Superior temporal gyrus (tissue), 1 donor: ENCODE measurements at regions not wholly inside any gene's neighbourhood (a gene's known extent, or its start where the extent isn't known, plus 50 kb on each side); places are given as distances from the start of the nearest gene placed in this dataset.
"Not testable (repeated sequence)": the region's sequence is repeated elsewhere in the genome, so short reads cannot be mapped to it uniquely, and the experiment has no call there.

ENCODE experiments used
- DNase-seq: peaks from one replicate; pipeline ENCODE4 v3.0.0-alpha.2; 2016; ENCODE audit errors: extremely low spot score

- no peak for DNase-seq
These were observed 491.8 kb downstream of the CD109 start for GRCh38 chr6:74187811-74188210.

- no peak for DNase-seq
These were observed 487.0 kb downstream of the CD109 start for GRCh38 chr6:74182992-74183391.

DNA sequence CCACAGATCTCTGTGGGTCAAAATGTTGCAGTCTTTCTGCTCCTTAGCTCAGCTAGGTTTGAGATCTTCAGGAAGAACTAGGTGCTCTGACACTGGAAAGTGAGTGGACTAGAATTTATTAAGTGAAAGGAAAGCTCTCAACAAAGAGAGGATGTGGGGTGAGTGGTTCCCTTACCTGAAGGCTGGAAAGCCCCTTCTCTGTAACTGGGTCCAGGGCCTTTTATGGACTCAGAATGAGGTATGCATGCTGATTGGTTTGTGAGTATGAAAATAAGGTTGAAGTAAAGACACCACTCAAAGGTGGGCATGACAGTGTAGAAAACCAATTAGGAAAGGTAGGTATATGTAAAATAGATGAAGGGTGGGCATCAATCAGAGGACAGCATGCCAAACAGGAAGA, 485.5 kb downstream of the CD109 start:
- no peak for DNase-seq

DNA sequence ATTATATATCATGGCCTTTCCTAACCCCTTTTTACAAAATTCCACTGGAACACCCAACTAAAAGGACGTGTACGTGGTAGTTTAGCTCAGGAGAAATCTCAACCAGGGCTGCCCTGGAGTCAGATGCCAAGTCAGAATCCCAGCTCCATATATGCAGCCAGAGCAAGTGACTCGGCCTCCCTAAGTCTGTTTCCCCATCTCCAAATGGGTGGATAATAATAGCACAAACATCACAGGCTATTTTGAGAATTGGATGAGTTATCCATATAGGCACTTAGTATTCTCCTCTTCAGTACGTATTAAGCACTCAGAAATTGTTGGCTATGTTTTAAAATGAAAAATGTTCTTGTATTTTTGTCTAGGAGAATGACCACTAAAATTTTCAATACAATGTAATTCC, 481.5 kb downstream of the CD109 start:
- no peak for DNase-seq

- not testable (repeated sequence) for DNase-seq
These were observed 474.5 kb downstream of the CD109 start for GRCh38 chr6:74170550-74170949.

- no peak for DNase-seq
These were observed 474.1 kb downstream of the CD109 start for GRCh38 chr6:74170118-74170517.

GRCh38 chr6:74167976-74168375, 472.0 kb downstream of the CD109 start:
- no peak for DNase-seq

GRCh38 chr6:74167511-74167910, 471.5 kb downstream of the CD109 start:
- DNase-seq: no peak

DNA sequence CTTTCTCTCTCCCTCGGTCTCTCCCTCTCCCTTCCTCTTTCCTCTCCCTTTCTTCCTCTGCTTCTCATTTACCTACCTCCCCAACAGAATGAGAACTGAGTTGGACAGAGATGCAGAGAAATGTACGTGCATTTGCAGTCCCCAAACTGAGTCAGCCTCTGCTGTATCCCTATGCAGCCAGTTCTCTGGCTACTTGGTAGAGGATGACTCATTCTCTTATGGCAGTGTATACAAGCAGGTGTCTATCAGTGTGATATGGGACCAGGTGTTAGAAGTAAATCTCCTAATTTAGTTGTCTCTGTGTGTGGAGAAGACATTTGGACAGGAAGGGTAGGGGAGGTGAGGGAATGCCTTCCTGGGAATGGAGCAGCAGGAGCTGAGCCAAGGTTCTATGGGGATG, 470.8 kb downstream of the CD109 start:
- DNase-seq: no peak

GRCh38 chr6:74161380-74161779, 465.4 kb downstream of the CD109 start:
- DNase-seq: no peak

DNA sequence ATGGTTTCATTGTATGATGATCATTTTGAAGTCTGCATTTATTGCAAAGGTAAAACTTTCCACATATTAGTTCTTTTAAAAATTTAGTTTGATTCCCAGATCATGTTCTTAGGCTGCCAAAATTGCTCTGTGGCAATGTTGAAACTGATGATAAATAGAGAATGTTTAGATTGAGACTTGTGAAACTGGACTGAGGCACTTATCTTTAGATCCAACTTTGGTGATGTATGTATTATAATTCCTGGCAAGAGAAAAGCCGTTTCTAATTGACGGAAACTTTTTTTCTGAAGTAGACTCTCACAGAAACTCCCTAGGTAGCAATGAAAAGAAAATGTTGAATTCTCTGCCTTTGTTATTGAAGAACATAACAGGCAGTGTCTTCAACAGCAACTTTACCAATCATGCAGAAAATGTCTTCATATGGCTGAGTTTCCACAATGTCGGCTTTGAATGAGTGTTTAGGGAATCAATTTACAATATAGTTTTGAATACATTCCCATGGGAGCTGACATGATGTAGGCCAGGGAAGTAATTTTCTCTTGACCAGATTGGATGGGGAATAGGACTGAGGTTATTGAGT, 456.2 kb downstream of the CD109 start:
- no peak for DNase-seq

DNA sequence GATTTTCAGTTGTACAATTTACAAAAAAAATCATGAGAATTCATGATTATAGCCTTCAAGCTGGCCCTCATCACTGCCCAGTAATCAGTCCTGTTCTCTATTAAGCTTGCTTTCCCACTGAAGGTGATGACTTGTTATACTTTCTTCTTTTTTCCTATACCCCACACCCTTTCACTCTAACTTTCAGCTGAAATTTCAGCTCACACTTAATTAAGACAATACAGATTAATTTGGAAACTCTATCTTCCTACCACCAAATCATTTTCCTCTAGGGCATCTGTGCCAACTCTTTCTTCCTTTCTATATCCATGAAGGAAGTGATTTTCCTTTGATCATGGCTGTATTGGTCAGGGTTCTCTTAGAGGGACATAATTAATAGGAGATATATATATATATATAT, 449.9 kb downstream of the CD109 start:
- DNase-seq: no peak

GRCh38 chr6:74137911-74138310, 441.9 kb downstream of the CD109 start:
- no peak for DNase-seq

DNA sequence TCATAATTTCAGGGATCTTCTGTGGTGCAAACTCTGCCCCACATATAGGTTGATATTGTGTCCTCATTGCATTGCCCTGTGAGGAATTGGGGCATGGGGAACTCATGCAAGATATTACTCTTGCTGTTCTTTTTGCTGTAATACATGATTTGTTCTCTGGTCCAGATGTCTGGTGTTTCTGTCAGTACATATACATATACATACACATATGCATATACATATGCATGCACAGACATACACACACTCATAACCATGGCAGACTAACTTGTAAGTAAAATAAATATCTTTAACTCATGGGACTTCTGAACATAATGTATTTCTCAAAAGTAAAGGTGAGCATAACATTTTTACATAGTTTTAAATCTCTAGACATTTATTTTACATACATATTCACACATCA, 438.3 kb downstream of the CD109 start:
- DNase-seq: no peak

- no peak for DNase-seq
These were observed 437.1 kb downstream of the CD109 start for GRCh38 chr6:74133073-74133472.

- DNase-seq: no peak
These were observed 434.6 kb downstream of the CD109 start for GRCh38 chr6:74130641-74131040.

DNA sequence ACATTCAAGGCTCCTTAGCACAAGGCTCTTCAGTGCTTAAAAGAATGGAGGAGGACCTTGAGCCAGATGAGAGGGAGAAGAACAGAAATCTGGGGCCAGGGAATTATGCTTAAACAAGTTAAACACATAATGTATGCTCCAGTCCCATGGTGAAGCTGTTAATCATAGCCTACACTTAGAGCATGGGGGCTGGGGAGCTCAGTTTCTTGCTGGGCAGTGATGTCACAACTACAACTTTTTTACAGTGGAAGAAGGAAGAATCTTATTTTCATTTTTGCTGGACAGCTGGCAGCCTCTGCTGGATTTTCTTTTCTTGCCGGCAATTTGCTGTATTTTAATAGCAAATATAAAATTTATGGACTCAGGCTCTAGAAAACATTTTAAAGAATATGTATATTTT, 432.5 kb downstream of the CD109 start:
- DNase-seq: no peak

DNA sequence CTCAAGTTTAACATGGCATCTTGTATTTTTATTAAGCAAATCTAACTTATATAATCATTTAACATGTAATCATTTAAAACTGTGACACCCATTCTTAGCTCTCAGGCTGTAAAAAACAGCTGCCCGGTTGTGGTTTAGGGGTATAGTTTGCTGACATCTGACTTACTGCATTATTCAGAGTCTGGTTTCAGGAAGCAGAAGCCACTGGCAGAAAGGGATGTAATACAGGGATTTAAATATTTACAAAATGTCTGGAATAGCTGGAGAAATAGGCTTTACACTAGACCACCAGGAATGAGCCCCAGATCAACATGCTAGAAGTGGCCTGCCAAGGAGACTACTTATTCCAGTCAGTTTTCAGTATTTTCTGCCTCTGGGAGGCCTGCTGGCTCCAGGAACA, 421.1 kb downstream of the CD109 start:
- no peak for DNase-seq

- DNase-seq: no peak
These were observed 419.7 kb downstream of the CD109 start for GRCh38 chr6:74115674-74116073.

DNA sequence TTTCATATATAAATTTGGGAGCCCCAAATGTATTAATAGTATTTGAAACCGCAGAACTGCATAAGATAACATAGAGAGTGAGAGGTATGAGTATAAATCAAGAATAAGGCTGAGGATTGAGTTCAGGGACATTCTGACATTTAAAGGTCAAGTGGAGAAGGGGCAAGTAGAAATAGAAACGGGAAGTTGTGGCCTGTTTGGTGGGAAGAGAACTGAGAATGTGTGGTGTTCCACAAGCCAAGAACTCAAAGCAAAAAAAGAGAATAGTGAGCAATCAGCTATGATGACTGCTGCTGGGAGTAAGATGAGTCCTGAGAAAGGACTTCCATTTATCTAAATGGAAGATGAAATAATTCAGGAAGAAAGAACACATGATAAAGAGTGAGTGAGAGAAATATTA, 418.4 kb downstream of the CD109 start:
- no peak for DNase-seq

DNA sequence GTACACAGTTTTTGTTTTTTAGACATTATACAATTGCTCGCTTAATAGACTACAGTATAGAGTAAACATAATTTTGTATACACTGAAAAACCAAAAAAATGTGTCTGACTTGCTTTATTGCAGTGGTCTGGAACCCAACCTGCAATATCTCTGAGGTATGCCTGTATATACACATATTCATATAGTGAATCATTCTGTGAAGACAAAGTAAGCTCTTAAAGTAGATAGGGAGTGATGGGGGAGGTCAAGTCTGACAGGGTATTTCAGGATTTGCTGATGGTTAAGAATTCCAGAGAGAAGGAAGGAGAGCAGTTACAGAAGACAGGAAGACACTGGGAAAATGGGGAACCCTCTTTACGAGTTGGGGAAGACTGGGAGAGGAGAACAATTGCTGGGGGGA, 417.9 kb downstream of the CD109 start:
- no peak for DNase-seq

DNA sequence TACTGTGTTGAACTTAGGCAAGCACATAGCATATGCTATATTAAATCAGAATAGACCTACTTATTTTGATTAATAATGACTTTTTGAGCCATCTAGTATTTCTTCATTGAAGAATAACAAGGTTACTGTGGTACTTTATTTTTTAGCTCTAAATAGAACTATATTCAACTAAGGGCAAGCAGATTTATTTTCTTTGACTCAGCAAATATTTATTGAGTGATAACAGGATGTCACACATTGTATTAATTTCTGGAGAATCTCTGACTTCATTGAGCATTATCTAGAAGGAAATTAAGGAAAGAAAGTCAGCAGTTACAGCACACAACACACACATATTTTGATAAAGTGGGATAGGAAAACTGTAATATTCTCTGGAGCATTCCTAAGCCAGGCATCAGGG, 407.4 kb downstream of the CD109 start:
- no peak for DNase-seq

GRCh38 chr6:74100719-74101287, 404.8 kb downstream of the CD109 start:
- no peak for DNase-seq

DNA sequence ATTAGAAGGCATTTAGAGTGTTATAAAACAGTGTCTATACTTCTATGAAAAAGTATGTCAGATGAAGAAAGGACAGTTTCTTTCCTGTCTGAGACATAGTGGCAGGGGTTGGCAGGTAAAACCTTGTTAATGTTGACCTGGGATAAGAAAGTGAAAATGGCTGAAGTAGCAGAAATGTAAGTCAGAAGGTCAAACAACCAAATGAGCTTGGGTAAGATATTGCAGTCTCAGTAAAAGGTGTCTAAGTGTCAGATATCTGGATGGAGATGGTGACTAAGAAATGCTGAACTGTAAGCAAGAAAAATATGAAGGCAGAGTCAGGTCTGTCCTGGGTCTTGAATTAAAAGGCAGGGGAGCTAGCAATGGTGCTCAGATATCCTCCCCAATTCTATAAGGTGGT, 400.3 kb downstream of the CD109 start:
- DNase-seq: no peak
